ENCODE measurements at regions not wholly inside any gene's neighbourhood (a gene's known extent, or its start where the extent isn't known, plus 50 kb on each side); places are given as distances from the start of the nearest gene placed in this dataset.

GRCh38 chr18:11377766-11378540 lies 228.6 kb upstream of the PIEZO2 start:
- DNase-seq (ENCODE audit: low spot score): no peak
- Histone ChIP-seq H3K27ac (no peak overlapping the region), H3F3A (ENCODE audit: low read depth) (no peaks in the 10 kb centered on the region), H2AFZ (replicated peaks) (no peak overlapping the region), H3K4me2 (no peak overlapping the region), H3K9me3 (ENCODE audit: low read depth) (no peaks in the 10 kb centered on the region), H3K9ac (no peak overlapping the region), H3K4me1 (no peaks in the 10 kb centered on the region), H3K79me2 (ENCODE audit: low read depth) (no peaks in the 10 kb centered on the region), H3K4me3 (no peak overlapping the region), H4K20me1 (ENCODE audit: low read depth) (no peaks in the 10 kb centered on the region), H3K36me3 (no peaks in the 10 kb centered on the region), H3K27me3 (no peaks in the 10 kb centered on the region)
- TF ChIP-seq EZH2phosphoT487 (IDR thresholded peaks at IDR 0.05) (no peak), EZH2 (IDR thresholded peaks at IDR 0.05) (no peak), CTCF (IDR thresholded peaks at IDR 0.05) (no peak)
- Mint-ChIP-seq H3K27ac (peak overlapping the region; percentile 26), H3K27me3 (ENCODE audit: insufficient read depth, low read depth) (no peaks in the 10 kb centered on the region), H3K4me1 (no peaks in the 10 kb centered on the region), H3K36me3 (no peaks in the 10 kb centered on the region), H3K4me3 (no peak overlapping the region), H3K9me3 (no peaks in the 10 kb centered on the region)

DNA sequence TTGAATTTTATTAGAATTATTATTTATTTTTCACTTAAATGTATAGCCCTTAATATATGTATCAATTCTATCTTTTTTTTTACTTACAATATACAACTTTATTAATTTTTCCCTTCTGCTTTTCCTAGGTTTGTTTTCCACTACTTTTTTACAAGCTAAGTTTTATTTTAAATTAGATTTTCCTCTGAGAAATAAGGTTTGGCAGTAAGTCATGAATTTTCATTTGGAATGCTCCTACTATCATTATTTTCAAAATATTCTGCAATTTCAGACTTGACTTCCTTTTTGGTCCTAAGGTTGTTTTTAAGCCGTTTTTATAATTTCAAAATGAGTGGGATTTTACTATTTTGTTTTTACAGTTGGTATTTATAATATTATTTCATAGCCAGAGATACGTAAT lies 222.8 kb upstream of the PIEZO2 start:
- H3K27ac ChIP-seq: no peak overlapping the region
- Mint-ChIP-seq H3K4me3 (no peak overlapping the region), H3K36me3 (no peaks in the 10 kb centered on the region)

GRCh38 chr18:11369556-11369955 lies 220.2 kb upstream of the PIEZO2 start:
- no peaks in the 10 kb centered on the region for H3K4me1 ChIP-seq
- peaks cover 17% of the 10 kb centered on the region for H3K4me1 Mint-ChIP-seq
- no peak overlapping the region for H3K4me3 Mint-ChIP-seq
- no peak overlapping the region for H2AFZ ChIP-seq (replicated peaks)
- no peaks in the 10 kb centered on the region for H3F3A ChIP-seq (ENCODE audit: low read depth)
- H3K36me3 Mint-ChIP-seq: no peaks in the 10 kb centered on the region
- no peaks in the 10 kb centered on the region for H3K27me3 ChIP-seq
- H3K9me3 Mint-ChIP-seq: peaks cover 3% of the 10 kb centered on the region
- H4K20me1 ChIP-seq (ENCODE audit: low read depth): no peaks in the 10 kb centered on the region
- no peaks in the 10 kb centered on the region for H3K36me3 ChIP-seq
- DNase-seq (ENCODE audit: low spot score): no peak
- H3K27ac ChIP-seq: no peak overlapping the region
- H3K9me3 ChIP-seq (ENCODE audit: low read depth): no peaks in the 10 kb centered on the region
- H3K4me2 ChIP-seq: no peak overlapping the region
- H3K27me3 Mint-ChIP-seq (ENCODE audit: insufficient read depth, low read depth): no peaks in the 10 kb centered on the region
- H3K27ac Mint-ChIP-seq: no peak overlapping the region
- H3K4me3 ChIP-seq: no peak overlapping the region
- H3K79me2 ChIP-seq (ENCODE audit: low read depth): no peaks in the 10 kb centered on the region
- no peak for TF ChIP-seq EZH2phosphoT487 (IDR thresholded peaks at IDR 0.05)
- TF ChIP-seq EZH2 (IDR thresholded peaks at IDR 0.05): no peak
- no peak for TF ChIP-seq CTCF (IDR thresholded peaks at IDR 0.05)
- no peak overlapping the region for H3K9ac ChIP-seq

More for the DNA sequence above, 222.8 kb upstream of the PIEZO2 start:
- no peak overlapping the region for H2AFZ ChIP-seq (replicated peaks)
- Mint-ChIP-seq H3K27ac (no peak overlapping the region), H3K9me3 (peaks cover 3% of the 10 kb centered on the region), H3K4me1 (peaks cover 3% of the 10 kb centered on the region), H3K27me3 (ENCODE audit: insufficient read depth, low read depth) (no peaks in the 10 kb centered on the region)
- no peaks in the 10 kb centered on the region for H4K20me1 ChIP-seq (ENCODE audit: low read depth)
- H3K27me3 ChIP-seq: no peaks in the 10 kb centered on the region
- H3F3A ChIP-seq (ENCODE audit: low read depth): no peaks in the 10 kb centered on the region
- no peaks in the 10 kb centered on the region for H3K4me1 ChIP-seq
- H3K9ac ChIP-seq: no peak overlapping the region
- H3K9me3 ChIP-seq (ENCODE audit: low read depth): no peaks in the 10 kb centered on the region
- no peak for TF ChIP-seq EZH2phosphoT487 (IDR thresholded peaks at IDR 0.05)
- H3K4me2 ChIP-seq: no peak overlapping the region
- DNase-seq (ENCODE audit: low spot score): no peak
- H3K36me3 ChIP-seq: no peaks in the 10 kb centered on the region
- H3K79me2 ChIP-seq (ENCODE audit: low read depth): no peaks in the 10 kb centered on the region
- H3K4me3 ChIP-seq: no peak overlapping the region

GRCh38 chr18:11368020-11368419 lies 218.7 kb upstream of the PIEZO2 start:
- no peaks in the 10 kb centered on the region for H3K36me3 Mint-ChIP-seq
- H3K27me3 ChIP-seq: no peaks in the 10 kb centered on the region
- H3K9me3 Mint-ChIP-seq: peaks cover 3% of the 10 kb centered on the region
- H3K27ac ChIP-seq: no peak overlapping the region
- no peaks in the 10 kb centered on the region for H3F3A ChIP-seq (ENCODE audit: low read depth)
- TF ChIP-seq CTCF (IDR thresholded peaks at IDR 0.05) (no peak), EZH2 (IDR thresholded peaks at IDR 0.05) (no peak), EZH2phosphoT487 (IDR thresholded peaks at IDR 0.05) (no peak)
- H3K4me3 ChIP-seq: no peak overlapping the region
- H3K9me3 ChIP-seq (ENCODE audit: low read depth): no peaks in the 10 kb centered on the region
- no peak overlapping the region for H3K4me2 ChIP-seq
- H3K79me2 ChIP-seq (ENCODE audit: low read depth): no peaks in the 10 kb centered on the region
- DNase-seq (ENCODE audit: low spot score): no peak
- H2AFZ ChIP-seq (replicated peaks): no peak overlapping the region
- H3K9ac ChIP-seq: no peak overlapping the region
- no peaks in the 10 kb centered on the region for H3K4me1 ChIP-seq
- no peaks in the 10 kb centered on the region for H3K36me3 ChIP-seq
- H3K4me3 Mint-ChIP-seq: no peak overlapping the region
- no peaks in the 10 kb centered on the region for H4K20me1 ChIP-seq (ENCODE audit: low read depth)
- H3K27ac Mint-ChIP-seq: no peak overlapping the region
- H3K27me3 Mint-ChIP-seq (ENCODE audit: insufficient read depth, low read depth): no peaks in the 10 kb centered on the region
- peaks cover 17% of the 10 kb centered on the region for H3K4me1 Mint-ChIP-seq
